HepG2 (cell line): ENCODE measurements at regions not wholly inside any gene's neighbourhood (a gene's known extent, or its start where the extent isn't known, plus 50 kb on each side); places are given as distances from the start of the nearest gene placed in this dataset.

Experiments
- ATAC-seq: fragments of 200-7000 bp; cut with Tn5 transposase; 3 replicates; pipeline ENCODE4 v1.9.1; 2020; ENCODE audit warnings: mild to moderate bottlenecking, moderate library complexity
- BruUV-seq: library from RNA; stranded (reverse); fragments of 400-500 nt; replicated peaks from 2 replicates; lab custom pipeline; 2021; lab: Mats Ljungman, UMichigan
- CTCF ChIA-PET: fragments of 300-600 bp; formaldehyde crosslinking; extraction: SDS; loops from one replicate; lab custom pipeline; 2021; ENCODE audit warnings: low total read pairs, inconsistent platforms, low intra/inter-chr PET ratio; lab: Yijun Ruan, JAX
- POLR2A ChIA-PET: fragments of 350-600 bp; sonication (Branson Sonifier 250); formaldehyde crosslinking; loops from one replicate; lab custom pipeline; 2020; ENCODE audit warnings: antibody characterized with exemption, inconsistent platforms; lab: Yijun Ruan, JAX
- DNase-seq: peaks from one replicate; pipeline ENCODE4 v3.0.0-alpha.2; 2015; ENCODE audit warnings: low spot score
- FAIRE-seq: peaks from 3 replicates; lab custom pipeline; 2011; peaks lifted over from hg19 to GRCh38; lab: Jason Lieb, UNC
- H2AFZ ChIP-seq: one replicate; pipeline ENCODE4 v1.6.1; 2011; ENCODE audit warnings: low read length, inconsistent platforms
- H3K27ac ChIP-seq: fragments of 300-600 bp; 3 replicates; pipeline ENCODE4 v1.8.0; 2011; ENCODE audit warnings: mixed run types, mild to moderate bottlenecking, mixed read lengths, low read length, inconsistent platforms; ENCODE audit not compliant: insufficient read depth; ENCODE audit errors: extremely low read length
- H3K27me3 ChIP-seq, 2 experiments: fragments of 200-600 bp in 1 of 2; 2 replicates in 1 of 2; 3 replicates in 1 of 2; pipeline versions ENCODE4 v1.6.0 to v1.8.0; 2011; ENCODE audit warnings: low read length in 2 of 2, mild to moderate bottlenecking in 2 of 2, moderate library complexity in 2 of 2, inconsistent platforms in 1 of 2; ENCODE audit not compliant: insufficient read depth in 2 of 2, control insufficient read depth in 1 of 2
- H3K36me3 ChIP-seq, 2 experiments: fragments of 200-600 bp in 1 of 2; replicated peaks in 1 of 2; 2 replicates in 1 of 2; 3 replicates in 1 of 2; pipeline versions ENCODE4 v1.5.1 to v1.8.0; 2011; ENCODE audit warnings: low read length in 2 of 2, inconsistent platforms in 1 of 2; ENCODE audit not compliant: insufficient read depth in 2 of 2, control insufficient read depth in 1 of 2
- H3K4me1 ChIP-seq: 2 replicates; pipeline ENCODE4 v1.5.1; 2012; ENCODE audit warnings: low read length, inconsistent platforms; ENCODE audit not compliant: insufficient read depth
- H3K4me2 ChIP-seq: 2 replicates; pipeline ENCODE4 v1.6.0; 2011; ENCODE audit warnings: low read depth, low read length, inconsistent platforms
- H3K4me3 ChIP-seq, 3 experiments: fragments of 200-600 bp in 1 of 3; sonication (generic), shearing (Covaris generic) in 1 of 3; replicated peaks in 1 of 3; 2 replicates each; pipeline ENCODE4 v1.5.1; 2011 to 2016; ENCODE audit warnings: low read length in 3 of 3, inconsistent platforms in 2 of 3, low read depth in 2 of 3, mild to moderate bottlenecking in 2 of 3, control low read depth in 1 of 3, mixed read lengths in 1 of 3; ENCODE audit not compliant: insufficient read depth in 1 of 3
- H3K79me2 ChIP-seq: one replicate; pipeline ENCODE4 v1.6.1; 2011; ENCODE audit warnings: low read length, inconsistent platforms; ENCODE audit not compliant: insufficient read depth
- H3K9ac ChIP-seq: 2 replicates; pipeline ENCODE4 v1.6.0; 2011; ENCODE audit warnings: mild to moderate bottlenecking, low read depth, low read length, inconsistent platforms; ENCODE audit not compliant: insufficient read depth
- H3K9me3 ChIP-seq: 2 replicates; pipeline ENCODE4 v1.5.1; 2012; ENCODE audit warnings: mild to moderate bottlenecking, low read length
- H4K20me1 ChIP-seq: 2 replicates; pipeline ENCODE4 v1.6.0; 2011; ENCODE audit warnings: inconsistent platforms, mild to moderate bottlenecking, low read length, moderate library complexity; ENCODE audit not compliant: insufficient read depth
- GZF1 ChIP-seq: sonication (generic); formaldehyde crosslinking; IDR thresholded peaks from 2 replicates; pipeline ENCODE4 v1.5.1; 2020; ENCODE audit warnings: mild to moderate bottlenecking, missing genetic modification reagents
- HNRNPH1 ChIP-seq: fragments of 200-400 bp; formaldehyde crosslinking; optimal IDR thresholded peaks from 2 replicates; pipeline ENCODE3; 2017; ENCODE audit warnings: mild to moderate bottlenecking, low read depth, low read length
- PRPF4 ChIP-seq: fragments of 200-400 bp; formaldehyde crosslinking; IDR thresholded peaks from 2 replicates; pipeline ENCODE4 v1.6.1; 2016; ENCODE audit warnings: low read length, low read depth; ENCODE audit not compliant: poor library complexity, severe bottlenecking
- SKI ChIP-seq: fragments of 450-650 bp; IDR thresholded peaks from one replicate; pipeline ENCODE4 v1.6.1; 2018; ENCODE audit warnings: mild to moderate bottlenecking; ENCODE audit not compliant: partially characterized antibody
- ZNF235 ChIP-seq: sonication (generic); formaldehyde crosslinking; IDR thresholded peaks from 2 replicates; pipeline ENCODE4 v1.8.1; 2023; ENCODE audit warnings: mild to moderate bottlenecking, missing genetic modification reagents, borderline replicate concordance
- ZNF382 ChIP-seq: sonication (generic); formaldehyde crosslinking; IDR thresholded peaks from 2 replicates; pipeline ENCODE4 v1.5.0; 2020; ENCODE audit warnings: missing genetic modification reagents, mild to moderate bottlenecking, borderline replicate concordance
- ZNF883 ChIP-seq: sonication (generic); formaldehyde crosslinking; IDR thresholded peaks from 2 replicates; pipeline ENCODE4 v1.5.1; 2020; ENCODE audit warnings: mild to moderate bottlenecking, missing genetic modification reagents; ENCODE audit errors: not compliant biosample characterization
- WGBS: methylation state at CpG from one replicate; pipeline ENCODE4 v1.1.6; 2017; ENCODE audit warnings: low lambda C conversion rate; 5-methylcytosine and 5-hydroxymethylcytosine counted together
- in situ Hi-C: cut with HindIII; loops from 2 replicates; pipeline ENCODE4 v1.10.0; 2017; ENCODE audit warnings: low pct_unique_long_range_greater_than_20kb; ENCODE audit not compliant: extremely low pct_ligation_motif_present
- intact Hi-C: fragments of 100-400 bp; cut with micrococcal nuclease; formaldehyde crosslinking; loops from one replicate; pipeline ENCODE4 v1.10.0; 2022; ENCODE audit not compliant: unreplicated experiment
- TF ChIP-seq, protein P1 (sequence below): sonication (generic); formaldehyde crosslinking; IDR thresholded peaks from 2 replicates; pipeline ENCODE4 v1.5.0; 2020; ENCODE audit warnings: missing genetic modification reagents, mild to moderate bottlenecking, borderline replicate concordance
- TF ChIP-seq, protein P2 (sequence below): sonication (generic); formaldehyde crosslinking; IDR thresholded peaks from 2 replicates; pipeline ENCODE4 v1.4.0; 2020; ENCODE audit warnings: mild to moderate bottlenecking, missing genetic modification reagents
- TF ChIP-seq, protein P3 (sequence below): conservative IDR thresholded peaks from 2 replicates; pipeline ENCODE4 v1.6.1; 2018; ENCODE audit warnings: missing genetic modification reagents
- TF ChIP-seq, protein P4 (sequence below): sonication (generic); formaldehyde crosslinking; IDR thresholded peaks from 2 replicates; pipeline ENCODE4 v1.8.0; 2022; ENCODE audit warnings: missing genetic modification reagents, mild to moderate bottlenecking, borderline replicate concordance

DNA sequence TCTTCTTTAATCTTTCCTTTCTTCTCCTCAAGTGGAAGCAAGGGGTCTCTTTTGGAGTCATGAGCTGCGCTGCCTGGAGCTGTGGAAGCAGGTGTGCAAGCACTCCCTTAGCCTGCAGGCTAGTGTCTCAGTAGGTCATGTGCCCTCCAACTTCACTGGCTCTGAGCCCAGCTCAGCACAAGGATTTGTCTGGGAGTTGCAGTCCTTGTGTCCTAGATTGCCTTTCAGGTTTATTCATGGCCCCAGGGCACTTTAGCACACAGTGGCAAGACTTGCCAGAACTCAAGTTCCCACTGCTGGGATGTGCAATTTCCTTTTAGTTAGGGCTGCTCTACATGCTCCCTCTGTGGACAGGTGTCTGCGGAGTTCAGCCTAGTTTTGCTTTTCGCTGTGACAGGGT lies 211.7 kb downstream of the LIG4 start:
- DNase-seq, result no peak
- ATAC-seq, result no peak
- no peaks in the 10 kb centered on the region for H3K27me3 ChIP-seq
- POLR2A ChIA-PET, result no interaction called here
- H2AFZ ChIP-seq, result no peak overlapping the region
- no peaks in the 10 kb centered on the region for H3K79me2 ChIP-seq
- H4K20me1 ChIP-seq, result no peaks in the 10 kb centered on the region
- no peak overlapping the region for H3K4me3 ChIP-seq
- TF ChIP-seq ZNF883 (CRISPR knock-in tag) (no peak), SKI (no peak), ZNF382 (no peak), PRPF4 (no peak), ZNF235 (no peak), HNRNPH1 (no peak), GZF1 (no peak)
- TF ChIP-seq, protein P1, sequence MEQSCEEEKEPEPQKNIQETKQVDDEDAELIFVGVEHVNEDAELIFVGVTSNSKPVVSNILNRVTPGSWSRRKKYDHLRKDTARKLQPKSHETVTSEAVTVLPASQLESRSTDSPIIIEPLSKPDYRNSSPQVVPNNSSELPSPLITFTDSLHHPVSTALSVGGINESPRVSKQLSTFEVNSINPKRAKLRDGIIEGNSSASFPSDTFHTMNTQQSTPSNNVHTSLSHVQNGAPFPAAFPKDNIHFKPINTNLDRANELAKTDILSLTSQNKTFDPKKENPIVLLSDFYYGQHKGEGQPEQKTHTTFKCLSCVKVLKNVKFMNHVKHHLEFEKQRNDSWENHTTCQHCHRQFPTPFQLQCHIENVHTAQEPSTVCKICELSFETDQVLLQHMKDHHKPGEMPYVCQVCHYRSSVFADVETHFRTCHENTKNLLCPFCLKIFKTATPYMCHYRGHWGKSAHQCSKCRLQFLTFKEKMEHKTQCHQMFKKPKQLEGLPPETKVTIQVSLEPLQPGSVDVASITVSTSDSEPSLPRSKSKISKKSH, result no peak
- TF ChIP-seq, protein P2, sequence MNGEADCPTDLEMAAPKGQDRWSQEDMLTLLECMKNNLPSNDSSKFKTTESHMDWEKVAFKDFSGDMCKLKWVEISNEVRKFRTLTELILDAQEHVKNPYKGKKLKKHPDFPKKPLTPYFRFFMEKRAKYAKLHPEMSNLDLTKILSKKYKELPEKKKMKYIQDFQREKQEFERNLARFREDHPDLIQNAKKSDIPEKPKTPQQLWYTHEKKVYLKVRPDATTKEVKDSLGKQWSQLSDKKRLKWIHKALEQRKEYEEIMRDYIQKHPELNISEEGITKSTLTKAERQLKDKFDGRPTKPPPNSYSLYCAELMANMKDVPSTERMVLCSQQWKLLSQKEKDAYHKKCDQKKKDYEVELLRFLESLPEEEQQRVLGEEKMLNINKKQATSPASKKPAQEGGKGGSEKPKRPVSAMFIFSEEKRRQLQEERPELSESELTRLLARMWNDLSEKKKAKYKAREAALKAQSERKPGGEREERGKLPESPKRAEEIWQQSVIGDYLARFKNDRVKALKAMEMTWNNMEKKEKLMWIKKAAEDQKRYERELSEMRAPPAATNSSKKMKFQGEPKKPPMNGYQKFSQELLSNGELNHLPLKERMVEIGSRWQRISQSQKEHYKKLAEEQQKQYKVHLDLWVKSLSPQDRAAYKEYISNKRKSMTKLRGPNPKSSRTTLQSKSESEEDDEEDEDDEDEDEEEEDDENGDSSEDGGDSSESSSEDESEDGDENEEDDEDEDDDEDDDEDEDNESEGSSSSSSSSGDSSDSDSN (CRISPR knock-in tag), result no peak
- TF ChIP-seq, protein P3, sequence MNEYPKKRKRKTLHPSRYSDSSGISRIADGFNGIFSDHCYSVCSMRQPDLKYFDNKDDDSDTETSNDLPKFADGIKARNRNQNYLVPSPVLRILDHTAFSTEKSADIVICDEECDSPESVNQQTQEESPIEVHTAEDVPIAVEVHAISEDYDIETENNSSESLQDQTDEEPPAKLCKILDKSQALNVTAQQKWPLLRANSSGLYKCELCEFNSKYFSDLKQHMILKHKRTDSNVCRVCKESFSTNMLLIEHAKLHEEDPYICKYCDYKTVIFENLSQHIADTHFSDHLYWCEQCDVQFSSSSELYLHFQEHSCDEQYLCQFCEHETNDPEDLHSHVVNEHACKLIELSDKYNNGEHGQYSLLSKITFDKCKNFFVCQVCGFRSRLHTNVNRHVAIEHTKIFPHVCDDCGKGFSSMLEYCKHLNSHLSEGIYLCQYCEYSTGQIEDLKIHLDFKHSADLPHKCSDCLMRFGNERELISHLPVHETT (CRISPR knock-in tag), result no peak
- TF ChIP-seq, protein P4, sequence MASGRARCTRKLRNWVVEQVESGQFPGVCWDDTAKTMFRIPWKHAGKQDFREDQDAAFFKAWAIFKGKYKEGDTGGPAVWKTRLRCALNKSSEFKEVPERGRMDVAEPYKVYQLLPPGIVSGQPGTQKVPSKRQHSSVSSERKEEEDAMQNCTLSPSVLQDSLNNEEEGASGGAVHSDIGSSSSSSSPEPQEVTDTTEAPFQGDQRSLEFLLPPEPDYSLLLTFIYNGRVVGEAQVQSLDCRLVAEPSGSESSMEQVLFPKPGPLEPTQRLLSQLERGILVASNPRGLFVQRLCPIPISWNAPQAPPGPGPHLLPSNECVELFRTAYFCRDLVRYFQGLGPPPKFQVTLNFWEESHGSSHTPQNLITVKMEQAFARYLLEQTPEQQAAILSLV (CRISPR knock-in tag), result no peak
- FAIRE-seq, result no peak
- 0% methylated on average over 3 of the region's 3 CpGs for WGBS
- in situ Hi-C loops (no loop called here), intact Hi-C loops (no loop called here)
- H3K36me3 ChIP-seq, result no peaks in the 10 kb centered on the region
- no peak overlapping the region for H3K4me2 ChIP-seq
- BruUV-seq, result no TSS peak
- CTCF ChIA-PET, result no interaction called here
- no peak overlapping the region for H3K27ac ChIP-seq
- no peaks in the 10 kb centered on the region for H3K4me1 ChIP-seq
- no peak overlapping the region for H3K9ac ChIP-seq
- H3K9me3 ChIP-seq, result peaks cover 59% of the 10 kb centered on the region
